ENCODE measurements at regions not wholly inside any gene's neighbourhood (a gene's known extent, or its start where the extent isn't known, plus 50 kb on each side); places are given as distances from the start of the nearest gene placed in this dataset.

- no peak for ATAC-seq (ENCODE audit: insufficient number of reproducible peaks, low FRiP score, low read depth)
- no peak for TF ChIP-seq CTCF (IDR thresholded peaks at IDR 0.05)
Measured at GRCh38 chr4:185903205-185903604, 91.2 kb upstream of the SORBS2 start.

GRCh38 chr4:185904381-185904780 lies 92.4 kb upstream of the SORBS2 start:
- Histone ChIP-seq H3K36me3 (no peaks in the 10 kb centered on the region), H3K9me3 (no peaks in the 10 kb centered on the region), H3K4me1 (ENCODE audit: control insufficient read depth in 1 of 2, low read depth in 2 of 2) (no peaks in the 10 kb centered on the region), H3K4me3 (no peak overlapping the region), H3K27ac (no peak overlapping the region), H3K27me3 (replicated peaks; ENCODE audit: insufficient read depth) (no peaks in the 10 kb centered on the region)
- ATAC-seq (ENCODE audit: insufficient number of reproducible peaks, low FRiP score, low read depth) (no peak), DNase-seq (ENCODE audit: low spot score) (no peak)
- no peak for TF ChIP-seq CTCF (IDR thresholded peaks at IDR 0.05)

More at GRCh38 chr4:185903205-185903604, 91.2 kb upstream of the SORBS2 start:
- Histone ChIP-seq H3K4me1 (ENCODE audit: control insufficient read depth in 1 of 2, low read depth in 2 of 2) (no peaks in the 10 kb centered on the region), H3K27ac (no peak overlapping the region), H3K4me3 (no peak overlapping the region), H3K36me3 (no peaks in the 10 kb centered on the region), H3K27me3 (replicated peaks; ENCODE audit: insufficient read depth) (no peaks in the 10 kb centered on the region), H3K9me3 (no peaks in the 10 kb centered on the region)
- no peak for DNase-seq (ENCODE audit: low spot score)

GRCh38 chr4:185909972-185910371 lies 98.0 kb upstream of the SORBS2 start:
- DNase-seq (ENCODE audit: low spot score) (no peak), ATAC-seq (ENCODE audit: insufficient number of reproducible peaks, low FRiP score, low read depth) (no peak)
- TF ChIP-seq CTCF (IDR thresholded peaks at IDR 0.05) = no peak
- Histone ChIP-seq H3K4me3 (no peak overlapping the region), H3K27me3 (replicated peaks; ENCODE audit: insufficient read depth) (no peaks in the 10 kb centered on the region), H3K27ac (no peak overlapping the region), H3K36me3 (no peaks in the 10 kb centered on the region), H3K9me3 (no peaks in the 10 kb centered on the region), H3K4me1 (ENCODE audit: control insufficient read depth in 1 of 2, low read depth in 2 of 2) (no peaks in the 10 kb centered on the region)

GRCh38 chr4:185911556-185912064 lies 99.6 kb upstream of the SORBS2 start:
- TF ChIP-seq CTCF (IDR thresholded peaks at IDR 0.05) = no peak
- Histone ChIP-seq H3K27me3 (replicated peaks; ENCODE audit: insufficient read depth) (no peaks in the 10 kb centered on the region), H3K36me3 (no peaks in the 10 kb centered on the region), H3K4me3 (no peak overlapping the region), H3K9me3 (no peaks in the 10 kb centered on the region), H3K4me1 (ENCODE audit: control insufficient read depth in 1 of 2, low read depth in 2 of 2) (no peaks in the 10 kb centered on the region), H3K27ac (no peak overlapping the region)
- ATAC-seq (ENCODE audit: insufficient number of reproducible peaks, low FRiP score, low read depth) (no peak), DNase-seq (ENCODE audit: low spot score) (no peak)

- TF ChIP-seq CTCF (IDR thresholded peaks at IDR 0.05) = no peak
- Histone ChIP-seq H3K4me1 (ENCODE audit: control insufficient read depth in 1 of 2, low read depth in 2 of 2) (no peaks in the 10 kb centered on the region), H3K27me3 (replicated peaks; ENCODE audit: insufficient read depth) (no peaks in the 10 kb centered on the region), H3K9me3 (no peaks in the 10 kb centered on the region), H3K36me3 (no peaks in the 10 kb centered on the region), H3K4me3 (no peak overlapping the region), H3K27ac (no peak overlapping the region)
- ATAC-seq (ENCODE audit: insufficient number of reproducible peaks, low FRiP score, low read depth) (no peak), DNase-seq (ENCODE audit: low spot score) (no peak)
Measured at GRCh38 chr4:185912779-185913178, 100.8 kb upstream of the SORBS2 start.

Data from thoracic aorta (tissue), 2 donors.